ENCODE measurements at regions not wholly inside any gene's neighbourhood (a gene's known extent, or its start where the extent isn't known, plus 50 kb on each side); places are given as distances from the start of the nearest gene placed in this dataset.

DNA sequence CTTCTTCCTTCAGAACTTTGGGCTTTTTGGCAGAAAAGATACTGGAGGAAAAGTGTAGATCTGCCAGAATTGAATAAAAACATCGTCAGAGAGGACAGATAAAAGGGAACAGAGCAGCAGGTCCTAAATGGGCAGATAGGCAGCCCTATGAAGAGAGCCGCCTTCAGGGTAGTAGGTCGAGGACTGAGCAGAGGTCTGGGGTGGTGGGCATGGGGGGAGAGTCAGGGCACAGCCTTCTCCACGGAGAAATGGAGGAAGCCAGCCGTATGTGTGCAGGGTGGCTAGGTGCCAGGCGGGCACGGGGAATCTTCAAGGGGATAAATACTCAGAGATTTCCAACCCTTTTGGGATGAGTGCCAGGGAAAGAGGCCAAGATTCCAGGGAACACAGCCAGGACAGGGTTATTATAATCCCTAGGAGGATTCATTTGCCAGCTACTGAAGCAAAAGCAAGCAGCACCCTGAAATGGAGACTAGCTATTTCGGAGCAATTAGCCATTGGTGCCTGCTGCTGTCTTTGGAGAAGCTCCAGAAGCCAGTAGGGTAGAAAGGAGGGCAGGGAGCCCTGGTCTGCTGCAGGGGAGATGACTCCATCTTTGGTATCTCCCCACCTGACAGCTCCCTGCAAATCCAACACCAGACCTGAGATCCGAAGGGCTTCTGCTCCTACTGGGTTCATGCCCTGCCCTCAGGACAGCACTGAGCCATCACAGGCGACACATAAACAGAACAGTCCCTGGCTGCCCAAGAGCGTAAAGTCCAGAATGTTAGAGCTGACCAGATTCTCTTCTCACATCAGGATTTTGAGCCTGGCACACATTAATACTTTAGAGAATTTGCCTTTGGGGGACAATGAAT lies 174.5 kb upstream of the NTM start:
- TF ChIP-seq, protein P1, sequence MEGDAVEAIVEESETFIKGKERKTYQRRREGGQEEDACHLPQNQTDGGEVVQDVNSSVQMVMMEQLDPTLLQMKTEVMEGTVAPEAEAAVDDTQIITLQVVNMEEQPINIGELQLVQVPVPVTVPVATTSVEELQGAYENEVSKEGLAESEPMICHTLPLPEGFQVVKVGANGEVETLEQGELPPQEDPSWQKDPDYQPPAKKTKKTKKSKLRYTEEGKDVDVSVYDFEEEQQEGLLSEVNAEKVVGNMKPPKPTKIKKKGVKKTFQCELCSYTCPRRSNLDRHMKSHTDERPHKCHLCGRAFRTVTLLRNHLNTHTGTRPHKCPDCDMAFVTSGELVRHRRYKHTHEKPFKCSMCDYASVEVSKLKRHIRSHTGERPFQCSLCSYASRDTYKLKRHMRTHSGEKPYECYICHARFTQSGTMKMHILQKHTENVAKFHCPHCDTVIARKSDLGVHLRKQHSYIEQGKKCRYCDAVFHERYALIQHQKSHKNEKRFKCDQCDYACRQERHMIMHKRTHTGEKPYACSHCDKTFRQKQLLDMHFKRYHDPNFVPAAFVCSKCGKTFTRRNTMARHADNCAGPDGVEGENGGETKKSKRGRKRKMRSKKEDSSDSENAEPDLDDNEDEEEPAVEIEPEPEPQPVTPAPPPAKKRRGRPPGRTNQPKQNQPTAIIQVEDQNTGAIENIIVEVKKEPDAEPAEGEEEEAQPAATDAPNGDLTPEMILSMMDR (IDR thresholded peaks at IDR 0.05), result no peak
- no peak for TF ChIP-seq POLR2A (IDR thresholded peaks at IDR 0.05)
